NCI-H1048 (cell line): ENCODE measurements at regions not wholly inside any gene's neighbourhood (a gene's known extent, or its start where the extent isn't known, plus 50 kb on each side); places are given as distances from the start of the nearest gene placed in this dataset.
"Not testable (repeated sequence)": the region's sequence is repeated elsewhere in the genome, so short reads cannot be mapped to it uniquely, and the experiment has no call there.

ENCODE experiments used
- DNase-seq: peaks from one replicate; lab custom pipeline; 2025; lab: John Stamatoyannopoulos, UW

DNA sequence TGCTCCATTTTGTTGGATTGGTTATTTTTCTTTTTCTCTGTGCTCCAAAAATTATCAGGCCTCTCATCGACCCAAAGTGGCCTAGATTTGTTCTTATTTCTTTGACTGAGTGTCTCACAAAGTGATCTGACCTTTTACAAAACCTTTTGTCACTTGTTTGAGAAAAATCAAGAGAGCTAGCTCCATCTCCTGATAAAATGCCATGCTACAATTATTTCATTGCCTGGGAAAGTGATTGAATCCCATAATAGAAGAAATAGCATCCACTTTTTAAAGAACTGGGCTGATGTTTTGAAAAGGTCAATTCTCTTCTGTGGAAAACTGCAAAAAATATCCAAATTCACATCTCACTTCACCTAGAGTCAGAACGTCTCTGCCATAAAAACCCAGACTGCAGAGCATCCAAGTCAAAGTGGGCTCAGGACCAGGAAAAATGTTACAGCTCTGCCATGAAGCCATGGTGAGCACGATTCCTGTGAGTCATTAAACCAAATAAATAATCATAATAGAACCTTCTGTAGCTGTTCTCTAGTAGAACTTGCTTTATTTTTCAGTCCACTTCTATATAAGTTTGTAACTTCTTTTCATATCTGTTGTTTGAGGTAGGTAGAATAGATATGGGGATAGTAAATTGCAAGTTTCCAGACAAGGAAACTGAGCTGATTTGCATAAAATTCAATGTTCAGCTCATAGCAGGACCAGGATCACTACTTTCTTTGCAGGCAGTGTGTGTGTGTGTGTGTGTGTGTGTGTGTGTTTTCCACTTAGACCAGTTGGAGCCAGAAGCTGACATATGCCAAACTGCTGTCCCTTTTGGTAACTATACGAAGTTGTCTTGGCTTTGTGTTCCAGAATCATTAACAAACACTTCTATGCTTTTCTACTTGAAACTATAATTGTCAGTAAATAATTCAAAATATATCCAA lies 632.5 kb upstream of the ANKRD30A start:
- DNase-seq, result no peak

DNA sequence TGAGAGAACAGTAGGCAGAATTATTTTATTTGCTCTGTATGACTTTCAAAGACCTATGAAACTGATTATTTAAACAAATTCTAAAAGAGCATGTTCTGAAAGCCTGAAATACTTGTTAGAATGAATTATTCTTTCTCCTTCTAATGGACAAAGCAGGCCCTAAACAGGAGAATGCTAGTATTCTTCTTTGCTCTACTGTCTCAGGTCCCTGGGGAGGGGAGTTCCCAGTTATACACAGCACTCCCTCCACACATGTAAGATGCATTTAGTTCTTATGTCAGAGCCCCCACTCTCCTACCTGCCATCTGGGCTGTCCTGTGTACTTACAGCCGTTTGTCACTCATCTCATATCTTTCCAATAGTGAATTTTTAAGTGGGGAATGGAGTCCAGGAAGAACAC lies 633.5 kb upstream of the ANKRD30A start:
- no peak for DNase-seq

DNA sequence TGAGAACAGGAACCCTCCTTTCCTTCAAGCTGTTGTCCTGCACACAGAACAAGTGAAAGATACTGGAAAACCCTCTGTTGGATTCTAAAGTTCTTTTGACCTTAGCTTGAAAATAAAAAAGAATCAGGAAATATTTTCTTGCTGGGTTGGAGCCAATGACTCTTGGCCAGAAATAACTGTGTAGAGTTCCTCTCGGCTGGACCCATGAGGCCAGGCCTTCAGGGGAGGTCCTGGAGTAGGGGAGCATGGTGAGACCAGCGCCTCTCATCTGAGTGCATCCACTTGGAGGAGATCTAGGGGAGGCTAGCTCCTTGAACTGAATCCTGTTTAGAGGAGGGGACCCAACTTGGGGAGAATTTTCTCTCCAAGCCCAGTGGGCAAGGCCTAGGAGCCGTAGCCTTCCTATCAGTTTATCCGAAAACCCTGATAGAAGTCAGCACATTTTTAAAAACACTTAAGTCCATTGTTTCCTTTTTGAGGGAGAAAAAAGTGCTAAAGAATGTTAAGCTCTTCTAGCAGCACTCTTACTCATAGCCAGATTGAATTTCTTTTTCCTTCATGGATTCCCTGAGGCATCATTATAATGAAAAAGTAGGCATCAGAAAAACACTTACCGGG lies 635.7 kb upstream of the ANKRD30A start:
- no peak for DNase-seq

DNA sequence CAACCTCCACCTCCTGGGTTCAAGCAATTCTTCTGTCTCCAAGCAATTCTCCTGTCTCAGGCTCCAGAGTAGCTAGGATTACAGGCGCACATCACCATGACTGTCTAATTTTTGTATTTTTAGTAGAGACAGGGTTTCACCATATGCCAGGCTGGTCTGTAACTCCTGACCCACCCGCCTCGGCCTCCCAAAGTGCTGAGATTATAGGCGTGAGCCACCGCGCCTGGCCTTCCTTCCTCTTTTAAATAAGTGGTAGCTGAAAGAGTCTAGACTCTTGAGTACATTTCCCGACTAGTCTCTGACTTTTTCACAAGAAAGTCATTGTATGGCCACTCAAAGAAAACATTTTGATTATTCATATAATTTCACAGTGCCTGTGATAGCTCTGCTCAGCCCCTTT lies 636.2 kb upstream of the ANKRD30A start:
- DNase-seq, result no peak

DNA sequence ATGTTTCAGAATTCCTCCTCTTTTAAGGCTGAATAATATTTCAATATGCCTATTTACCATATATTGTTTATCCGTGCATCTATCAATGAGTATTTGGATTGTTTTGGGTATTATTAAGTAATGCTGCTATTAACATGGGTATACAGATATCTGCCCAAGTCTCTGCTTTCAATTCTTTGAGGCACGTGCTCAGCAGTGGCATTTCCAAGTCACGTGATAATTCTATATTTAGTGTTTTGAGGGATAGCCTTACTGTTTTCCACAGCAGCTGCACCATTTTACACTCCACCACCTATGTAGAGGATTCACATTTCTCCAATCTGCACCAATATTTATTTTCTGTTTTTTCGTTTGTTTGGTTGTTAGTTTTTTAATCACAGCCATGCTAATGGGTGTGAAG lies 636.8 kb upstream of the ANKRD30A start:
- no peak for DNase-seq

DNA sequence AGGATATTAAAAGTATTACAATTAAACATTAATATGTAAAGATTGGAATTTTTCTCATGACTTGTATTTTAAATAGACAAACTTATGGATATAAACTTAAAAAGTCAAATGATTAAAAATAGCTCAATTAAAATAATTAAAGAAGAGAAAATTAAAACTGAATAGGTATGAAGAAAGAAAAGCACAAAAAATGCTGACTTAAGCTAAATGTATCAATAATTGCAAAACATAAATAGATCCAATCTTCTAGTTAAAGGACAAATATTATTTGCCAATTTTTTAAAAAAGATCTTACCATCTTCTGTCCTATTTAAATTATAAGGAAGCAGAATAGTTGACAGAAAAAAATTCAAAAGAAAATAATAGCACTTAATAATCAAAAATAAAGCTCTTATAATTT lies 646.3 kb upstream of the ANKRD30A start:
- DNase-seq, result no peak

DNA sequence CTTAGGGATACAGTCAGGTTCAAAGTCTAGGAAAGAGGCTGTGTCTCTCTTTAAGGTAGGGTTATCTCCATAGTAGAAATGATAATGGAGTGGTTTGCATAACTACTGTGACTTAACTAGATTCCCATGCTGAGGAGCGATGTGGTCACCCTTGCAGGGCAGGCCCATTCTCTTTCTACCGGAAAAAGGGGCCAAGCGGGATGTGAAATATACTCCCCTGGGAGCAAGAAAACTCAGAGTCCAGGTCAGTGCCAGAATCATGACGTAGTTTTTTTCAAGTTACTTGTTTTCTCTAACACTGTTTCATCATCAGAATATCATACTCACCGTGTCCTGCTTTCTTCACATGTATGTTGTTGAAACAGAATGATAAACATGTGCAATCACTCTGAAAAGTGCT lies 649.0 kb upstream of the ANKRD30A start:
- no peak for DNase-seq

DNA sequence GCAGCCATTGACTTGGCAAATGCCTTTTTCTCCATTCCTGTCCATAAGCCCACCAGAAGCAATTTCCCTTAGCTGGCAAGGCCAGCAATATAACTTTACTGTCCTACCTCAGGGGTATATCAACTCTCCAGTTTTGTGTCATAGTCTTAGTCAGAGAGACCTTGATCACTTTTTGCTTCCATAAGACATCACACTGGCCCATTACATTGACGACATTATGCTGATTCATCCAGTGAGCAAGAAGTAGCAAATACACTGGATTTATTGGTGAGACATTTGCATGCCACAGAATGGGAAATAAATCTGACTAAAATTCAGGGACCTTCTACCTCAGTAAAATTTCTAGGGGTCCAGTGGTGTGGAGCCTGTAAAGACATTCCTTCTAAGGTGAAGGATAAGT lies 649.7 kb upstream of the ANKRD30A start:
- no peak for DNase-seq

DNA sequence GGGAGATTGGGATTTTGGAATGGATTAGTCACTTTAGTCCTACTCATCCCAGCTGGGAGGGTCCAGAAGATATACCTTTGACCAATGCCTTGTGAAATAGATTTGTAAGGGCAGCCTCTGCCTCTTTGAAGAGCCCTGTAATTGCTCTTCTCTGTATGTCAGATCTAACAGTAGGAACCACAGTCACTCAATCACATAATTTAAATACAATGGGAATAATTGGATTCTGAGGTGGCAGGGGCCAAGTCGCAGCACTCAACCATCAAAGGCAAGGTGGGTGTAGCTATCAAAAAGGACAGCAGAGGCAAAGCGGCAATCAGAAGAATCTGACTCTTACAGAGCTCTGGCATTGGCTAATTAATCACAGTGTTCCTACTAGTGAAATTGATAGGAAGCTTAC lies 650.9 kb upstream of the ANKRD30A start:
- no peak for DNase-seq

DNA sequence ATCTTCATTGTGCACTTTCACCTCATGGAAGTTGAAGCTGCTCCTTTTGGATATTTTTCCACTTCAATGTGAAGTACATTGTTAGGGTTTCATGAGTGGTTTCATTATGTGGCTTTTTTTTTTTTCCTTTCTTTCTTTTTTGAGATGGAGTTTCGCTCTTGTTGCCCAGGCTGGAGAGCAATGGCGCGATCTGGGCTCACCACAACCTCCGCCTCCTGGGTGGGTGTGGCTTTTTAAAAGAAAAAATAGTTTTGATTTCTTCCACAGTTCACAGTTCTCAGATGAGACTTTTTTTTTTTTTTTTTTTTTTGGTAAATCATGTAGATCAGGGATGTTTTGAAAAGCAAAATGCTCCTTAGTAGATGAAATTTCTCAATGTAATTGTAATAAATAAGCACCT lies 652.3 kb upstream of the ANKRD30A start:
- no peak for DNase-seq

DNA sequence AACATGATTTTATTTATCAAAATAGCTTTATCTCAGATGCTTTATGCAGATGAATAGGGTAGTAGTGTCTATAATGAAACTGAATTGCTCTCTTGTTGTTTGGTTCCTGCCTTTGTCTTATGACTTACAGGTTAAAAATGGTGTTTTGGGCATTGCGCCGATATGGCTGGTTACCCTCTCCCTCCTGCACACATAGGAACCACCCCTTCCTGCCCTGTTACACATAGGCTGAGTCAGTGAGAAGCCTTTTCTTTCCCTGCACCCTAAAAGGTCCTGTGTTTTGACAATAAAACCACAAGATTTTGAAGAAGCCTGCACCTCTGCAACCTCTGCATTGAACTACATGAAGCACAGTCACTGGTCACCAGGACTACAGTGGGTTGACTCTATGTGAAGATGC lies 655.8 kb upstream of the ANKRD30A start:
- DNase-seq, result no peak

DNA sequence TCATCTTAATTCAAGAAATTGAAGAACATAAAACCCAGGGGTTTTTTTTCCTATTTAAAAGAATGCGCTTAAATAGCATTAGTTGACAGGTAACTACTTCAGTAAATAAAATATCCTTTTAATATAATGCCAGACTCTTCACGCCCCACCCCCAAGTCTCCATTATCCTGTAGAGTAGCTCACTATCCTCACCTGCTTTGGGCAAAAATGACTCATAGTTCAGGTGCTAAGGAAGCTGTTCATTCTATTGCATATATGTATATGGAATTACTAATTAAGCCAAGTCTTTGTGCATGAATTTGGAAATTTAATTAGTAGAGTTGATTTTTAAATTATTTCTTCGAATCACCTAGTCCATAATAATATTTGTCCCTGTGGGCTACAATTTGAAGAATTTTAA lies 656.8 kb upstream of the ANKRD30A start:
- DNase-seq, result no peak

DNA sequence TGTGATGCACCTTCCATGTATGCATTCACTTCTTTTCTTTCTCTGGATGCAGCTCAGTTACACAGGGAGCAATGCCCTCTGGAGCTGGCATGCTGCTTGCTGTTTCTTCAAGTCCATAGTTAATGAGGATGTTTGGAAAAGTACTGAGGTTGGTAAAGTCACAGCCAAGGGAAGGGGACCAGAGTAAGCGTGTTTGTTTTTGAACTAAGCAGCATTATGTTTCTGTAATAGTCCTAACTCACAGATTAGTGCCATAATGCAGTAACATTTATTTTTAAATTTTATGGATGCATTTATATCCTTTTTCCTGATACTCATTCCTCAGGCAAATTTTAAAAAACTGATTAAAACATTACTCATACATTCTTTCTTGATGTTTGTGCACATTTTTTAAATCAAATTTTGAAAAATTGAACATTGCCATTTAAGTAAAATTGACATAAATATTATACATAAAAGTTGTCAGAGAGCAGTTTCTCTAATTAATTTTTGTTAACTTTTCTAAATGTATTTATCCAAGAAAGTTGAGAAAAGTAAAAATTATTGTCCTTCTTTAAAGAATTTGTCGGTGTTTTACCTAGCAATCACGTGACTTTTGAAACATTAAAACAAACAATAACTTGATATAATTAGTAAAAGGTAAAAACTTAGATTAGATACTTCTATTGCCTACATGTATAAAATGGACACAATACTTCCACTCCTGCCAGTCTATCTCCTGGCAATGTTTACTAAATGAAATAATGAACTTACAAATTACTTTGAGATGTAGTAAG lies 659.6 kb upstream of the ANKRD30A start:
- no peak for DNase-seq

DNA sequence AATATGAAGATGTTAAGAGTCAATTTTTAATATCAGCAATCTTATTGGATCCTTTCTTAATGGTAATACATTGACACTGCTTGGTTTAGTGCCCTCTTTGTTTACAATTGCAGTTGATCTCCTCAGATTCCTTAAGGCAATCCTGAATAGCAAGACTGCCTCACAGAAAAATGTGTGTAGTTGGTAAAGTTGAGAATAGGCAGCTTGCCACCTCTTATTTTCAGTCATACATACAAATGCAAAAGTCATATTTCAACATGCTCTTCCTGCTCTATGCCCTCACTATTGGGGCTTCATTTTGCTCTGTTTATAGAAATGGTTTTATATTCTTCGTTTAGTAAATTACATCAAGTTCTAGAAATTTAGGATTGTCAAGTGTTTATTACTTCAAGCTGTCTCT lies 661.1 kb upstream of the ANKRD30A start:
- no peak for DNase-seq

DNA sequence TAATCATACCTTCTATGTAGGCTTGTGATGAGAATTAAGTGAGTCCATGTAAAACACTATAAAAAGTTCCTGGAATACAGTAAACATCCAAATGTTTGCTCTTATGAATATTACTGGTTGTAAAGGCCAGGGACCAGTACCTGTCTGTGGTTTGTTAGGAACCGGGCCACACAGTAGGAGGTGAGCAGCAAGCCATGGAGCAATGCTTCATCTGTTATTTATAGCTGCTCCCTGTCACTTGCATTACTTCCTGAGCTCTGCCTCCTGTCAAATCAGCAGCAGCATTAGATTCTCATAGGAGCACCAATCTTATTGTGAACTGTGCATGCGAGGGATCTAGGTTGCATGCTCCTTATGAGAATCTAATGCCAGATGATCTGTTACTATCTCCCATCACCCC lies 662.0 kb upstream of the ANKRD30A start:
- no peak for DNase-seq

DNA sequence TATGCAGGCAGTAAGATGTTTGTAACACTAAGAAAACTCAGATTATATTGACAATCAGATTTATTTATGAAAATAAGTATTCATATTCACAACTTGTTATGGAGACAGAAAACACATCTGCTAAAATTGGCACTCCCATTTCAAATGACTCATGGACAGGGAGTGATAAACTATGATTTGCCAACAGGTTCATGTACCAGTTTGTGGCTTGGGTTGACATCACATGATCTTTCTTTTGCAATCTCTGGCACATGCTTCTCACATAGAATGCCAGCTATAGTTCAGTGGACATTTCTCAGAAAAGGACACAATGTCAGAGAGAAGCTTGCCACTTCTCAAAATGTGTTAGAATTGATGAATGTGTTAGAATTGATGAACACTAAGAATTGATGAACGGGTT lies 663.2 kb upstream of the ANKRD30A start:
- DNase-seq, result no peak

DNA sequence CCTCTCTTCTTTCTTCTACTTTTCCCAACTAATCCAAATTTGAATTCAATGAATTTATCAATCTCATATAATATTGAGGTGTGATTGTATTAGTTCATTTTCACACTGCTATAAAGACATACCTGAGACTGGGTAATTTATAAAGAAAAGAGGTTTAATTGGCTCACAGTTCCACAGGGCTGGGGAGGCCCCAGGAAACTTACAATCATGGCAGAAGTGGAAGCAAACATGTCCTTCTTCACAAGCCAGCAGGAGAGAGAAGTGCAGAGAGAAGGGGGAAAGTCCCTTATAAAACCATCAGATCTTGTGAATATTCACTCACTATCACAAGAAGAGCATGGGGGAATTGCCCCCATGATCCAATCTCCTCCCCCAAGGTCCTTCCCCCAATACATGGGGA lies 667.0 kb upstream of the ANKRD30A start:
- not testable (repeated sequence) for DNase-seq

DNA sequence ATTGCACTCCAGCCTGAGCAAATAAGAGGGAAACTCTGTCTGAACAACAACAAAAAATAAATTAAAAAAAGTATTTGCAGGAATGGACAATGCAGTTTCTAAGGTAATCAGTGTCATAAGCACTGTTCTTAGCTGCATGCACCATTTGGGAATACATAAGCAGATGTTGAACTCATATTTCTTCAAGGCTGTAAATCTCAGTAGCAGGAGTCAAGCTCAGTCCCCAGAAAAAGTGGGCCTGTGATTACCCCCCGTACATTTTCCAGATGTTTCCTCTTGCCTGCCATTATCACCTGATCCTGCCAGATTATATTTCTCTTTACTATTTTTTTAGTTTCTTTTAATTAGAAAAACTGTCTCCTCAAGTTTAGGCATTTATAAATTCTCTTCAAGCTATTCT lies 667.6 kb upstream of the ANKRD30A start:
- no peak for DNase-seq

DNA sequence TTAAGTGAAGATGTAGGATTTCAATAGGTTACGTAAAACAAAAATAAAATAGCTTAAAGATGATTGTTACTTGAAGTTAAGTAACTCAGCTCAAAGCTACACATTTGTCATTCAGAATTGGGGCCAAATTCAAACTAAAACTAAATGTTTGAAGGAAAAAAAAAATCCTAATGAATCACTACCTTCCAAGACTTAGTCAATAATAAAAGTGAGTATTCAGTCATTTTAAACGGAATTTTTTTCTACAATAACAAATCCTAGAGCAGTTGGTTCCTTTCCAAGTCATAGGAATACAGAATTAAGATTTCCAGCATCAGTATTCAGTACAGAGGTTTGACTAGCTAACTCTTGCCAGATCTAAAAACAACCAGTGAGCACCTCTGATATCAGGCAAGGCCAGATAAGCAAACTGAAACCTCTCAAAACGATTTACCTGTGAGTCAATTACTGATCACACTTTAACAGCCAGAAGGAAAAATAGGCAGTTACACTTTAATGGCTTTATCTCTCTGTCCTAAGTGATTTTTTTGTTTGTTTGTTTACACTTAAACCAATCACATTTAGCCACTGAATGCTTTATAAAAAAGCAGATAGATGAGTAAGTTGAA lies 669.8 kb upstream of the ANKRD30A start:
- DNase-seq, result no peak

DNA sequence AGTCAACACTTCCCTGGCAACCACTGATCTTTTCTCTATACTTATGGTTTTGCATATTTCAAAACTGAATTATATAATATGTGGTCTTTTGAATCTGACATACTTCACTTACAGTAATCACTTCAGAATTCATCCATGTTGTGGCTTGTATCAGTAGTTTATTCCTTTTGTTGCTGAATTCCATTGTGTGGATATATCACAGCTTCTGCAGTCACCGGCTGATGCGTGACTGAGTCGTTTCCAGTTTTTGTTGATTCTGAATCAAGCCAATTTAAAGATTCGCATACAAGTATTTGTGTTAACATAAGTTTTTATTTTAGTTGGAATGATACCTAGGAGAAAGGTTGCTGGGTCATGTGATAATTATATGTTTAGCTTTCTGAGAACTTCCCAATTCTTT lies 672.5 kb upstream of the ANKRD30A start:
- no peak for DNase-seq

DNA sequence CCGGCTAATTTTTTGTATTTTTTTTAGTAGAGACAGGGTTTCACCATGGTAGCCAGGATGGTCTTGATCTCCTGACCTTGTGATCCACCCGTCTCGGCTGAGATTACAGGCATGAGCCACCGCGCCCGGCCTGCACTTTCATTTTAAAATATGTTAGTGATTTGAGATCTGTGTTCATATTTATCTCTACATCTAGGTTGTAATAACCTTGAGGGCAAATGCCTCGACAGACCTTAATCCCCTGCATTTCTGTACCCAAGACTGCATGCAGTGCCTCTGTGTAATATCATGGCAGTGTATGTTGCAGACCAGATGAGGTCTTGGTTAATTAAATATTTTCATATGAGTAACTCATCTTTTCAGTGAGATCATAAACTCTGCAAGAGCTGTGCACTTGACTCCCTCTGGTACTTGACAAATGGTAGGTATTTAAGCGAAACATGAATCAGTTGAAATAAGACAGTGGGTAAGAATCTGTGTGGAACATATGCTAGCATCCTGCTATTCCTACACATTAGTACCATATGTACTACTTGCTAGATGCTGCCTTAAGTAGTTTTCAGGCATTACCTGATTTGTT lies 673.9 kb upstream of the ANKRD30A start:
- DNase-seq, result no peak

DNA sequence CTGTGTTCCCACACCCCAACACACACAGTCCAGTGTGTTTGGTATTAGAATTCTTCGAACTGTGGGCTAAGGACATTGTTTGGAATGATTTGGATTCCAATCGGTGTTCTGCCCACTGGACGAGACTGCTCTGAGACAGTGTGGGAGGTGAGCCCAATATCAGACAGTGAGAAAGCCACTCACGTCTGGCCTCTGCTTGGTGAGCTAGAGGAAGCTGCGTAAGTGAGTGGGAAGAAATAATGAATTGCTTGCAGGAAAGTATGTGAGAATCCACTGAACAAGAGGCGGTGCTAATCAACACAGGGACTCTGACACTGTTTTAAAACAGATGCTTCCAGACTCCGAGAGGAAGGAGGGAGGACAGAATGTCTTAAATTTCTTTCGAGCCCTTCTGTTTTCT lies 675.0 kb upstream of the ANKRD30A start:
- no peak for DNase-seq
